Upper lobe of left lung (tissue), 4 donors: ENCODE measurements at regions not wholly inside any gene's neighbourhood (a gene's known extent, or its start where the extent isn't known, plus 50 kb on each side); places are given as distances from the start of the nearest gene placed in this dataset.

Experiments used
- EP300 ChIP-seq, 4 donors: sonication (generic); formaldehyde crosslinking; IDR thresholded peaks; one replicate each; pipeline ENCODE4 v1.5.1; 2017; ENCODE audit warnings: antibody characterized with exemption in 4 of 4, control low read depth in 2 of 4
- POLR2A ChIP-seq, 4 donors: fragments of 450-650 bp; IDR thresholded peaks; one replicate each; pipeline ENCODE4 v1.5.1; 2016 to 2017; ENCODE audit warnings: antibody characterized with exemption in 4 of 4, mild to moderate bottlenecking in 2 of 4
- POLR2AphosphoS5 ChIP-seq, 2 donors: sonication (generic); formaldehyde crosslinking; IDR thresholded peaks; one replicate each; pipeline ENCODE4 v1.5.1; 2017; ENCODE audit warnings: antibody characterized with exemption in 2 of 2
- TF ChIP-seq, protein P1 (sequence below), 6 experiments: fragments of 450-650 bp in 4 of 6; fragments of 200-600 bp in 2 of 6; sonication (generic) in 2 of 6; IDR thresholded peaks; one replicate each; pipeline ENCODE4 v1.5.1; 2016 to 2019; ENCODE audit warnings: antibody characterized with exemption in 6 of 6

DNA sequence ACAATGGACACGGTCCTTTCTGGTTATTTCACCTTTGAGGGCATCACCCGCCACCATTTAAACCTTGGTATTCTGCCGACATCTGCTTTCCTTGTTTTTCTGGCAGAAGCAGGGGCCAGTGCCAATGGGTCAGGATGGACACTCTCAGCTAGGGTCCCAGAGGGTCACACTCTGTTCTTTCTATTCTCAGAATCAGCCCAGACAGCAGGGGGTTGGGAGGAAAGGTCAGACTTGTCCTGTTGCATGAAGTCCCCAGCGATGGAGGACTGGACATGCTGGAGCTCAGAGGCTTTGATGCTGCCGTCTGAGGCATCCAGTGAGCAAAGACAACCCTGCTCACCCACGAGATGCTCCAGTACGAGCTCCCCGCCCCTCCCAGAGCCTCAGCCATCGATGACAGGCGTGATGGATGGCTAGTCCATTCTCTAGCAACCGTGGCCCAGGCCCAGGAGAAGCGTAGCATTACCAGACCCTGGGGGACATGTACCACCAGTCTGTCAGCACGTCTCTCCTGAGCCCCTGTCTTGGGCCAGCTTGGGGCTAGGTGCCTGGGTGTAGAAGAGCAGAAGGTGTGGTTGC is 62.0 kb downstream of the FOXL1 start:
- TF ChIP-seq POLR2A (IDR thresholded peaks at IDR 0.05) (no peak), EP300 (IDR thresholded peaks at IDR 0.05) (no peak), POLR2AphosphoS5 (IDR thresholded peaks at IDR 0.05) (no peak)
- TF ChIP-seq, protein P1, sequence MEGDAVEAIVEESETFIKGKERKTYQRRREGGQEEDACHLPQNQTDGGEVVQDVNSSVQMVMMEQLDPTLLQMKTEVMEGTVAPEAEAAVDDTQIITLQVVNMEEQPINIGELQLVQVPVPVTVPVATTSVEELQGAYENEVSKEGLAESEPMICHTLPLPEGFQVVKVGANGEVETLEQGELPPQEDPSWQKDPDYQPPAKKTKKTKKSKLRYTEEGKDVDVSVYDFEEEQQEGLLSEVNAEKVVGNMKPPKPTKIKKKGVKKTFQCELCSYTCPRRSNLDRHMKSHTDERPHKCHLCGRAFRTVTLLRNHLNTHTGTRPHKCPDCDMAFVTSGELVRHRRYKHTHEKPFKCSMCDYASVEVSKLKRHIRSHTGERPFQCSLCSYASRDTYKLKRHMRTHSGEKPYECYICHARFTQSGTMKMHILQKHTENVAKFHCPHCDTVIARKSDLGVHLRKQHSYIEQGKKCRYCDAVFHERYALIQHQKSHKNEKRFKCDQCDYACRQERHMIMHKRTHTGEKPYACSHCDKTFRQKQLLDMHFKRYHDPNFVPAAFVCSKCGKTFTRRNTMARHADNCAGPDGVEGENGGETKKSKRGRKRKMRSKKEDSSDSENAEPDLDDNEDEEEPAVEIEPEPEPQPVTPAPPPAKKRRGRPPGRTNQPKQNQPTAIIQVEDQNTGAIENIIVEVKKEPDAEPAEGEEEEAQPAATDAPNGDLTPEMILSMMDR (IDR thresholded peaks at IDR 0.05): no peak
